ENCODE measurements at regions not wholly inside any gene's neighbourhood (a gene's known extent, or its start where the extent isn't known, plus 50 kb on each side); places are given as distances from the start of the nearest gene placed in this dataset.
A peak's percentile ranks its signal among the peaks of the same experiment; 100 is the strongest.

DNA sequence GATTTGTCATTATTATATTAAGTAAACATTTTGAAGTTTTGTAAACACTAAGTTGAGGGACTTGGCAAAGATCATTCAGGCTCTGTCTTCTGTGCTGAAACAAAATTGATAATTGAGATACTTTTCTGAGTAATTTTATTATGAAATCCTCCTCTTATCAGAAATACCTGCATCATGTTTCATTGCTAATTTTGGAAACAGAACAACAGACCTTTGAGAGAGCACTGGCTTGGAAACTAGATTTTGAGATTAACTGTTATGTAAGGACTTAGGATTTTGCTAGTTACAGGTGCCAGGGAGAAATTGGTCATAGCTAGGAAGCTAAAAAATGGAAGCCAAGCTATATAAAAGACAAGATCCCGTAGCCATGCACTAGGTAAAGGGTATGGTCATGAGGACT lies 201.7 kb upstream of the DCN start:
- no peak for ATAC-seq
- Mint-ChIP-seq H3K36me3 (ENCODE audit: low read depth) (no peaks in the 10 kb centered on the region), H3K9me3 (no peaks in the 10 kb centered on the region), H3K4me3 (no peak overlapping the region), H3K27ac (no peak overlapping the region), H3K4me1 (peaks cover 10% of the 10 kb centered on the region), H3K27me3 (no peaks in the 10 kb centered on the region)
- no peak for DNase-seq

DNA sequence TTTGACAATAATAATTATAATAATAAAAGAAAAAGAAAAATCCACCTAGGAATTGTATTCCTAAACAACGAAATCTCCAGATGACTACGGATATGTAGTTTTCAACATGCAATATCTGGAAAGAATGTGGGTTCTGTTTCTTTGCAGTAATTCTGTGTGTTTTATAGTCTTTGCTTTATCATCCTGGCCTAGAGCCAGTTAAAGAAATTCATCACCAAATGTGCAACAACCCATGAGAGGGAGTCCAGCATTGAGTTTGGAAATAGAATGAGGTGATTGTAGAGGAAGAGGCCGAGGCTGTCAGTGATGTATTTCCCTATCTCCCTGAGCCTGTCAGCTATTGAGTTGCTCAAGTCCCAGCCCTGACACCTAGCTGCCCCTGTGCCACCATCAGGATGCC lies 200.5 kb upstream of the DCN start:
- Mint-ChIP-seq H3K4me3 (no peak overlapping the region), H3K27ac (no peak overlapping the region), H3K9me3 (no peaks in the 10 kb centered on the region), H3K36me3 (ENCODE audit: low read depth) (no peaks in the 10 kb centered on the region), H3K4me1 (peaks cover 10% of the 10 kb centered on the region), H3K27me3 (peaks cover 2% of the 10 kb centered on the region)
- no peak for ATAC-seq
- DNase-seq: no peak

DNA sequence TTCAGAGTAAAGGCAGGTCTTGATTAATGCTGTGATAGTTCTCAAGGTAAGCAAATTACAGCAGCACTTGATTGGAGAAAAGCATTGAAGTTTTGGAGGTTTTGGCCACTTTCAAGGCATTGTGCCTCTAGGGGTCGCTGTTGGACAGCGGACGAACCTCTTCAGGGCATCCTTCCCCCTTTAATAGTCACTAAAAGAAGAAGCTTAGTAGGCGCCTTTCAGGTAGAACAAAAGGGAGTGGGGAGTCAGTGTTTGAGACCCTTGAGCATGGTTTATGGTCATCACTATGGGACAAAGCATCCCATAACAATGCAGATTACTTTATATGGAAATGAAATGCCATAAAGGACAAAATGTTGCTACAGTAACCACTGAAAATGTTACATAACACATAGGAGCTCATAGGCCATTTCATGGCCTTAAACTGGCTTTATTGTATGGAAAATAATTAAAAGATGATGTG lies 199.5 kb upstream of the DCN start:
- H3K36me3 Mint-ChIP-seq (ENCODE audit: low read depth): no peaks in the 10 kb centered on the region
- ATAC-seq: peak; percentile 77
- peaks cover 2% of the 10 kb centered on the region for H3K27me3 Mint-ChIP-seq
- peak; percentile 86 for DNase-seq
- no peaks in the 10 kb centered on the region for H3K9me3 Mint-ChIP-seq
- H3K4me1 Mint-ChIP-seq: peaks cover 10% of the 10 kb centered on the region
- no peak overlapping the region for H3K27ac Mint-ChIP-seq
- peak overlapping the region; percentile 79 for H3K4me3 Mint-ChIP-seq

DNA sequence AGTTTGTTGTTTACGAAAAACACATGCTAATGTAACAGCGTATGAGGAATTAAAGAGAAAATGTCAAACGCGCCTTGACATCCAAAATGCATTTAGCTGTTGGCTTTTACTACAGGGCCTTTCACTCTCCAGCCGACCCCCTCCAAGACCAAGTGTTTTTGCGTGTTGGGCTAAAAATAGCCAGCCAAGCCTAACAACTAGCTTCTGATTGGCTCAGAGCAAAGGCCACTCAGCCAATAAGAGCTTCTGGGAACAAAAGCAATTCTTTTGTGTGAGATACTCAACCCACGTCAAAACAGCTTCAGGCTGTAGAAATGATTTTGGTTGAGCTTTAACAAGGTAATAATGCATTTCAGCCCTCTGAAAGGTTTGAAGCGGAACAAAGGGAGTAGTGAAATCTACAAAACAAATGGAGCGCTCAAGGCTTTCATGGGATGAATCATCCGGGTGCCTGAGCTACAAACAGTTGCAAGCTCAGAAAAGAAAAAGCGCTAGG lies 198.7 kb upstream of the DCN start:
- H3K36me3 Mint-ChIP-seq (ENCODE audit: low read depth): no peaks in the 10 kb centered on the region
- DNase-seq: peak; percentile 8
- H3K9me3 Mint-ChIP-seq: no peaks in the 10 kb centered on the region
- no peak overlapping the region for H3K27ac Mint-ChIP-seq
- peaks cover 2% of the 10 kb centered on the region for H3K27me3 Mint-ChIP-seq
- ATAC-seq: no peak
- H3K4me1 Mint-ChIP-seq: peaks cover 10% of the 10 kb centered on the region
- H3K4me3 Mint-ChIP-seq: peak overlapping the region; percentile 79

GRCh38 chr12:91380631-91381030 lies 198.0 kb upstream of the DCN start:
- peaks cover 10% of the 10 kb centered on the region for H3K4me1 Mint-ChIP-seq
- no peak overlapping the region for H3K4me3 Mint-ChIP-seq
- ATAC-seq (no peak), DNase-seq (no peak)
- H3K9me3 Mint-ChIP-seq: no peaks in the 10 kb centered on the region
- peaks cover 2% of the 10 kb centered on the region for H3K27me3 Mint-ChIP-seq
- no peak overlapping the region for H3K27ac Mint-ChIP-seq
- no peaks in the 10 kb centered on the region for H3K36me3 Mint-ChIP-seq (ENCODE audit: low read depth)

DNA sequence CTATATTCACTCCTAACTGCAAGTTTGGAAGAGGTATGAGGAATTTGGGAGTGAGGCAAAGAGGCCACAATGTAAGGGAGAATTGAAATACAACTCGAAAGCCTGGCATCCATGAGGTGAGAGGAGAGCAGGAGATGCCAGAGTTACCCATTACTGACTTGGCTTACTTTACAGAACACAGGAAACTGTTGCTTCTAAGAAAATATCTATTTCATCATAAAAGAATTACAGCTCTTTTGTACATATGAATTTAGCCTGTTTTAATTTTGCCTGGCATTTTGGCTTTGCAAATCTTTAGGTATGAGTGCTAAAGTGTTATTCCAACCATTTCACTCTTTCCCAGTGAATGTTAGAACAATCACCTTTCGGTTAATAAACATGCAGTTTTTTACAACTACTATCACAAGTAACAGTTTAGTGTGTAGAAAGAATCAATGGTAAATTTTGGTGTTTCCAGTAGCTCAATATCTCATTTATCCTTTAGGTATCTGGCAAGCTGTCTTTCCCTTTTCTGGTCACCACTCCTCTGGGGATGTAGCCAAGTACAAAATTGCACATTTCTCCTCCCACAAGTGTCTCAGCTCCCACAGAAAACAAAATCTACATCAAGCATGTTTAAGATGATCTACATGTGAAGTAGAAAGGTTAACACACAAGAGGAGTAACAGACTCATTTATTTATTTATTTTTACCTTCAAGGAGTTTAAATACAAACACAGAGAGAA lies 196.6 kb upstream of the DCN start:
- no peaks in the 10 kb centered on the region for H3K36me3 Mint-ChIP-seq (ENCODE audit: low read depth)
- no peak overlapping the region for H3K27ac Mint-ChIP-seq
- H3K27me3 Mint-ChIP-seq: peaks cover 2% of the 10 kb centered on the region
- H3K4me1 Mint-ChIP-seq: peaks cover 10% of the 10 kb centered on the region
- H3K4me3 Mint-ChIP-seq: no peak overlapping the region
- no peak for ATAC-seq
- H3K9me3 Mint-ChIP-seq: no peaks in the 10 kb centered on the region
- DNase-seq: no peak

DNA sequence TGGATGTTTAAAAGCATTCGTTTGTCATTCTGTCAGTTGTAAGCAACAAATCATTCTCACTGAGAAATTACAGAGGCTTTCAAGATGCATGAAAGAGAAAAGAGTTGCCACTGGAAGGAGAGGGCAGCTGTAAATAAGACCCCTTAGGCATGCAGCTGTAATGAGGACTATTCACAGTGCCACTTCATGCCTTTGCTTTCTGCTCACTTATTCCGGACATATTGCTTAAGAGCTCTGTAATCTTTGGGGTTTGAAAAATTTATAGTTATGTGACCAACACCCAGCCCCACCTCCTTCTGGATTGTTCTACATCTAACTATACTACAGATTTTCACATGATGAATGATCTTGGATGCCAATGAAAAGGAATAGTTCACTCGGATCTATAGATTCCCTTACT lies 194.8 kb upstream of the DCN start:
- no peak for DNase-seq
- Mint-ChIP-seq H3K4me1 (peaks cover 10% of the 10 kb centered on the region), H3K4me3 (no peak overlapping the region), H3K27ac (no peak overlapping the region), H3K36me3 (ENCODE audit: low read depth) (no peaks in the 10 kb centered on the region), H3K27me3 (peaks cover 2% of the 10 kb centered on the region), H3K9me3 (no peaks in the 10 kb centered on the region)
- no peak for ATAC-seq

GRCh38 chr12:91373086-91373485 lies 190.5 kb upstream of the DCN start:
- DNase-seq: no peak
- Mint-ChIP-seq H3K27me3 (no peaks in the 10 kb centered on the region), H3K4me1 (no peaks in the 10 kb centered on the region), H3K36me3 (ENCODE audit: low read depth) (no peaks in the 10 kb centered on the region), H3K27ac (no peak overlapping the region), H3K9me3 (no peaks in the 10 kb centered on the region), H3K4me3 (no peak overlapping the region)
- no peak for ATAC-seq

- H3K4me1 Mint-ChIP-seq: no peaks in the 10 kb centered on the region
- H3K27me3 Mint-ChIP-seq: no peaks in the 10 kb centered on the region
- H3K36me3 Mint-ChIP-seq (ENCODE audit: low read depth): no peaks in the 10 kb centered on the region
- ATAC-seq (no peak), DNase-seq (no peak)
- no peak overlapping the region for H3K4me3 Mint-ChIP-seq
- H3K9me3 Mint-ChIP-seq: no peaks in the 10 kb centered on the region
- H3K27ac Mint-ChIP-seq: no peak overlapping the region
Observed at GRCh38 chr12:91370086-91370868, 187.7 kb upstream of the DCN start.

DNA sequence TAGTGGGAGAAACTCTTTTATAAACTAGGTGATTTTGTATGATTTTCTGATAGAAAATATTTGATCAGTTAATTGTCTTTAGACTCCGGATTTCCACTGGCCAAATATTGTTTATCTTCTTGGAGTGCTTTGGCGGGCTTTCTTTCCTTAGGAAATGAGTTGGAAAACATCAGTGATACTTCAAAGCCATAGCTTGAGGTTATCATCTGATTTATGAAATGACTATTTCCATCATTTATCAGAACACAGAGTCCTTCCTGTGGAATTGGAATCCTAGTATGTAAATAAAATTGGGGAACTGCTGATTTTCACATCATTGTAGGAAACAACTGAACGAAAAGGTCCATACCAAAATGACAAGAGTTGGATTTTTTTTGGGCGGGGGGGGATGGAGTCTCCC lies 186.0 kb upstream of the DCN start:
- H3K36me3 Mint-ChIP-seq (ENCODE audit: low read depth): no peaks in the 10 kb centered on the region
- no peak for ATAC-seq
- no peaks in the 10 kb centered on the region for H3K4me1 Mint-ChIP-seq
- H3K27ac Mint-ChIP-seq: no peak overlapping the region
- no peaks in the 10 kb centered on the region for H3K27me3 Mint-ChIP-seq
- no peaks in the 10 kb centered on the region for H3K9me3 Mint-ChIP-seq
- no peak overlapping the region for H3K4me3 Mint-ChIP-seq
- no peak for DNase-seq

DNA sequence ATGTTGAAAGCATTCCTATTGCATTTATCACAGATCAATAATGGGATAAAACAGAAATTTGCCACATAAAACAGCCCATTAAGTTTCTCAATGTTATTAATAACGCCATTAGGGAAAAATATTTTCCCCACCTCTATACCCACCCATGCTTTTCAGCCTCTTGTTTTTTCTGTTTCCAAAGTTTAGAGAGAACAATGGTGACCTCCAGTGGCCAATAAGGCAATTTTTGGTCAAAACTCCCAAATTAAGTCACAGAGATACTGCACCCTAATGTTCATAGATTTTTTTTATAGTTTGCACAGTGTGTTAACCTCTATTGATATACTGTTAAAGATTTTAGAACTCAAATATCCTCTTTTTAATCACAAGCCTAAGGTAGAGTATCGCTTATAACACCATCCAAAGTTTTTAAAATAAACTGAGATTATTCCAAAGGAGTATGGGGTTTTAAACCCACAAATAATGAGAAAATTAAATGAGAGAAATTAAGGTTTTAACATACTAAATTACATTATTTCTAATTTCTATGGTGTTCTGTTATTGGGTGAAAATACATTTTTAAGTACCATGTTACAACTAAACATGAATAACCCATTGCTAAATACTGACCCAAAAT lies 184.7 kb upstream of the DCN start:
- DNase-seq (no peak), ATAC-seq (no peak)
- Mint-ChIP-seq H3K36me3 (ENCODE audit: low read depth) (no peaks in the 10 kb centered on the region), H3K9me3 (no peaks in the 10 kb centered on the region), H3K4me3 (no peak overlapping the region), H3K4me1 (no peaks in the 10 kb centered on the region), H3K27ac (no peak overlapping the region), H3K27me3 (no peaks in the 10 kb centered on the region)

GRCh38 chr12:91364471-91365184 lies 182.0 kb upstream of the DCN start:
- Mint-ChIP-seq H3K36me3 (ENCODE audit: low read depth) (no peaks in the 10 kb centered on the region), H3K4me1 (no peaks in the 10 kb centered on the region), H3K9me3 (no peaks in the 10 kb centered on the region), H3K27ac (no peak overlapping the region), H3K27me3 (no peaks in the 10 kb centered on the region), H3K4me3 (no peak overlapping the region)
- DNase-seq (no peak), ATAC-seq (no peak)

GRCh38 chr12:91361864-91362263 lies 179.2 kb upstream of the DCN start:
- H3K27ac Mint-ChIP-seq: no peak overlapping the region
- H3K4me3 Mint-ChIP-seq: no peak overlapping the region
- H3K27me3 Mint-ChIP-seq: no peaks in the 10 kb centered on the region
- no peaks in the 10 kb centered on the region for H3K4me1 Mint-ChIP-seq
- no peaks in the 10 kb centered on the region for H3K9me3 Mint-ChIP-seq
- no peak for DNase-seq
- ATAC-seq: no peak
- H3K36me3 Mint-ChIP-seq (ENCODE audit: low read depth): no peaks in the 10 kb centered on the region

GRCh38 chr12:91357381-91357780 lies 174.8 kb upstream of the DCN start:
- DNase-seq (no peak), ATAC-seq (no peak)
- no peak overlapping the region for H3K27ac Mint-ChIP-seq
- no peaks in the 10 kb centered on the region for H3K4me1 Mint-ChIP-seq
- no peak overlapping the region for H3K4me3 Mint-ChIP-seq
- H3K36me3 Mint-ChIP-seq (ENCODE audit: low read depth): no peaks in the 10 kb centered on the region
- peaks cover 4% of the 10 kb centered on the region for H3K27me3 Mint-ChIP-seq
- H3K9me3 Mint-ChIP-seq: no peaks in the 10 kb centered on the region
